Spleen (tissue), 11 donors: ENCODE measurements at regions not wholly inside any gene's neighbourhood (a gene's known extent, or its start where the extent isn't known, plus 50 kb on each side); places are given as distances from the start of the nearest gene placed in this dataset.

Source experiments
- DNase-seq: peaks from one replicate; pipeline ENCODE4 v3.0.0-alpha.2; 2020
- H3K27ac ChIP-seq, 8 donors: fragments of 200-600 bp; sonication (generic) in 7 of 8; 1 replicate in 4 of 8; 2 replicates in 4 of 8; pipeline versions ENCODE4 v1.5.0 to v1.8.0; 2016 to 2021; ENCODE audit warnings: inconsistent platforms in 4 of 8, mild to moderate bottlenecking in 4 of 8, moderate library complexity in 1 of 8
- H3K27me3 ChIP-seq, 7 donors: fragments of 200-600 bp; sonication (generic) in 6 of 7; replicated peaks in 1 of 7; 1 replicate in 4 of 7; 2 replicates in 3 of 7; pipeline versions ENCODE4 v1.5.0 to v1.8.0; 2016 to 2021; ENCODE audit warnings: inconsistent platforms in 3 of 7, mild to moderate bottlenecking in 1 of 7
- H3K36me3 ChIP-seq, 6 donors: fragments of 200-600 bp; sonication (generic) in 5 of 6; 1 replicate in 4 of 6; 2 replicates in 2 of 6; pipeline versions ENCODE4 v1.5.0 to v1.8.0; 2016 to 2021; ENCODE audit warnings: inconsistent platforms in 2 of 6
- H3K4me1 ChIP-seq, 6 donors: fragments of 200-600 bp; sonication (generic) in 5 of 6; 1 replicate in 3 of 6; 2 replicates in 3 of 6; pipeline versions ENCODE4 v1.5.0 to v1.8.0; 2016 to 2021; ENCODE audit warnings: inconsistent platforms in 3 of 6
- H3K4me3 ChIP-seq, 8 donors: fragments of 200-600 bp; sonication (generic) in 7 of 8; 1 replicate in 4 of 8; 2 replicates in 4 of 8; pipeline versions ENCODE4 v1.5.0 to v1.8.0; 2016 to 2021; ENCODE audit warnings: inconsistent platforms in 4 of 8, mild to moderate bottlenecking in 4 of 8, moderate library complexity in 2 of 8
- H3K9me3 ChIP-seq, 8 donors: fragments of 200-600 bp; sonication (generic) in 7 of 8; 1 replicate in 4 of 8; 2 replicates in 4 of 8; pipeline versions ENCODE4 v1.5.0 to v1.8.0; 2016 to 2021; ENCODE audit warnings: inconsistent platforms in 4 of 8
- POLR2A ChIP-seq, 3 donors: fragments of 450-650 bp; IDR thresholded peaks; one replicate each; pipeline ENCODE4 v1.5.1; 2017; ENCODE audit warnings: antibody characterized with exemption in 3 of 3, mild to moderate bottlenecking in 1 of 3
- POLR2AphosphoS5 ChIP-seq, 3 donors: sonication (generic); formaldehyde crosslinking; IDR thresholded peaks; one replicate each; pipeline ENCODE4 v1.5.1; 2017; ENCODE audit warnings: antibody characterized with exemption in 3 of 3
- WGBS, 5 donors: extraction: QIAGEN DNeasy Blood & Tissue Kit in 3 of 5; methylation state at CpG; one replicate each; pipeline versions ENCODE4 v1.1.5 to v1.1.7; 2013 to 2018; 5-methylcytosine and 5-hydroxymethylcytosine counted together
- intact Hi-C: fragments of 100-400 bp; cut with DNase I; formaldehyde crosslinking; loops from one replicate; pipeline ENCODE4 v1.15.0; 2023; ENCODE audit warnings: low total_unique reads
- TF ChIP-seq, protein P1 (sequence below), 11 experiments: fragments of 200-600 bp in 7 of 11; fragments of 450-650 bp in 4 of 11; sonication (generic) in 4 of 11; IDR thresholded peaks in 8 of 11; conservative IDR thresholded peaks in 3 of 11; 1 replicate in 7 of 11; 2 replicates in 4 of 11; pipeline versions ENCODE4 v1.4.0 to v1.8.0; 2016 to 2021; ENCODE audit warnings: antibody characterized with exemption in 11 of 11, inconsistent platforms in 4 of 11, mild to moderate bottlenecking in 1 of 11
- donor health status: healthy with polysubstance abuse.
- donor health status: DM: no; HTN: no; CAD: no; lungs with moderate emphysema.
- donor health status: DM: no; HTN: no; CAD: no.
- donor health status: Bipolar disorder and iron deficiency.
- donor health status: healthy.
- donor health status: DM: no; HTN: no; CAD: no.
- donor health status: DM: yes; HTN: yes; CAD: no.

DNA sequence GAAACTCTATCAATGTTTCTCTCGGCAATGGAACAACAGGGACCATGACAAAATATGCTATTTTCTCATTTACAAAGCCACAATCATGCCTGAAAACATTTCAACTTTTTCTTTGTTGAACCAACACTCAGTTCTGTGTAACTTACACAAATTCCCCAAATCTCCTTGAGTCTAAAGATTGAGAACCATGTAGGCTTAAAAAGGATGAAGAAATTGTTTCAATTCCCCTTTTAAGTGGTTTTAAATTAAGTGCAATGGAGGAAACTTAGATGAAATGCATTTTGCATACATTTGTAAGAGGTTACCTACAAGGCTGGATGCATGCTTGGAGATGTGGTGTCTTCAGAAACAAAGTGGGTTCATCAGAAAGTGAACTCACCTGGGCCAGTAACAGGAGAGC lies 566.4 kb upstream of the CDH11 start:
- no peak for DNase-seq
- H3K36me3 ChIP-seq = no peaks in the 10 kb centered on the region
- H3K27ac ChIP-seq = no peak overlapping the region
- H3K4me3 ChIP-seq = no peak overlapping the region
- TF ChIP-seq POLR2A (IDR thresholded peaks at IDR 0.05) (no peak), POLR2AphosphoS5 (IDR thresholded peaks at IDR 0.05) (no peak)
- TF ChIP-seq, protein P1, sequence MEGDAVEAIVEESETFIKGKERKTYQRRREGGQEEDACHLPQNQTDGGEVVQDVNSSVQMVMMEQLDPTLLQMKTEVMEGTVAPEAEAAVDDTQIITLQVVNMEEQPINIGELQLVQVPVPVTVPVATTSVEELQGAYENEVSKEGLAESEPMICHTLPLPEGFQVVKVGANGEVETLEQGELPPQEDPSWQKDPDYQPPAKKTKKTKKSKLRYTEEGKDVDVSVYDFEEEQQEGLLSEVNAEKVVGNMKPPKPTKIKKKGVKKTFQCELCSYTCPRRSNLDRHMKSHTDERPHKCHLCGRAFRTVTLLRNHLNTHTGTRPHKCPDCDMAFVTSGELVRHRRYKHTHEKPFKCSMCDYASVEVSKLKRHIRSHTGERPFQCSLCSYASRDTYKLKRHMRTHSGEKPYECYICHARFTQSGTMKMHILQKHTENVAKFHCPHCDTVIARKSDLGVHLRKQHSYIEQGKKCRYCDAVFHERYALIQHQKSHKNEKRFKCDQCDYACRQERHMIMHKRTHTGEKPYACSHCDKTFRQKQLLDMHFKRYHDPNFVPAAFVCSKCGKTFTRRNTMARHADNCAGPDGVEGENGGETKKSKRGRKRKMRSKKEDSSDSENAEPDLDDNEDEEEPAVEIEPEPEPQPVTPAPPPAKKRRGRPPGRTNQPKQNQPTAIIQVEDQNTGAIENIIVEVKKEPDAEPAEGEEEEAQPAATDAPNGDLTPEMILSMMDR (IDR thresholded peaks at IDR 0.05 in 8 of 11, conservative IDR thresholded peaks at IDR 0.05 in 3 of 11) = no peak
- peaks cover 0 to 13% (median 8%) of the 10 kb centered on the region in 8 donors for H3K9me3 ChIP-seq
- no peaks in the 10 kb centered on the region for H3K27me3 ChIP-seq
- WGBS, 5 donors = 77 to 92% (median 81%) methylated on average over 1 of the region's 1 CpG
- intact Hi-C loops = no loop called here
- H3K4me1 ChIP-seq = no peaks in the 10 kb centered on the region

DNA sequence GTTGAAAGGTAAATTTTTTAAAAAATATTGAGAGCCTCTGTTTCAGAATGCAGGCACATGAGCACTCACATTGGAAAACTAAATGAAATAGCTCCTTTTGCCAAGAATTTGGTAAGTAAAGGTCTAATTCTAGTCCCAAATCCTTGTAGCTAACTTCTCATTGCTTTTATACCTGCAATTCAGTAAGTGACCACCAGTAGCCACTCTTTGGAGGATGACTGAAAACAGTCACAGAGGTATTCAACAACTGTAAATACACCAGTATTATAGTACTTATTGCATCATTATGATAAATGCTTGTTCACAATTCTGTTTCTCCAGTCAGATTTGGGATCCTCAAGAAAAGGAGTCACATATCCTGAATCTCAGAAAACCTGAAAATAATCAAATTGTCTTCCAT lies 562.4 kb upstream of the CDH11 start:
- no peak for DNase-seq
- Histone ChIP-seq H3K4me3 (no peak overlapping the region), H3K36me3 (no peaks in the 10 kb centered on the region), H3K27me3 (no peaks in the 10 kb centered on the region), H3K9me3 (peaks cover 0 to 33% (median 8%) of the 10 kb centered on the region in 8 donors), H3K4me1 (no peaks in the 10 kb centered on the region), H3K27ac (no peak overlapping the region)
- TF ChIP-seq POLR2A (IDR thresholded peaks at IDR 0.05) = no peak
- TF ChIP-seq, protein P1 (IDR thresholded peaks at IDR 0.05 in 8 of 11, conservative IDR thresholded peaks at IDR 0.05 in 3 of 11) = no peak
- no peak for TF ChIP-seq POLR2AphosphoS5 (IDR thresholded peaks at IDR 0.05)
- intact Hi-C loops = no loop called here

DNA sequence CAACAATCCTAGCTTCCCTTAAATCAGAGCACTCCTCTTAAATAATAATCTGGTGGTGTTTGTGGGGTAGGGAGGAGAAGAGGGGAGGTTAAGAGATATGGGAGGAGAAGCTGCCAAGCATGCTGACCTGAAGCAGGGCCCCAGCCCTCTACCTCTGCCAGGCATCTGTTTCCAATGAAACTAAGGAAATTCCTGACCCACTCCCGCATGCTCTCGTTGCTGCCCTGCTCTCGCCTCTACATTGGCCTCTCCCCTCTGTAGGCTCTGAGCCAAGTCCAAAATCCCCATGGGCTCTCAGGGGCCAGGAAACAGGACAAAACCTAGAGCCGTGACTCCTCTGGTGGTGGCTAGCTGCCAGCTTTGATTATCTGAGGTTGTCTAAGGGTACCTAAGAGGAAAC lies 559.5 kb upstream of the CDH11 start:
- no peak overlapping the region for H3K27ac ChIP-seq
- no peak overlapping the region for H3K4me3 ChIP-seq
- no peak for DNase-seq
- peaks cover 0 to 33% (median 8%) of the 10 kb centered on the region in 8 donors for H3K9me3 ChIP-seq
- no peaks in the 10 kb centered on the region for H3K27me3 ChIP-seq
- H3K36me3 ChIP-seq = no peaks in the 10 kb centered on the region
- peaks cover 0 to 6% (median 0%) of the 10 kb centered on the region in 6 donors for H3K4me1 ChIP-seq
- TF ChIP-seq POLR2AphosphoS5 (IDR thresholded peaks at IDR 0.05) = no peak
- TF ChIP-seq POLR2A (IDR thresholded peaks at IDR 0.05) = no peak
- TF ChIP-seq, protein P1 (IDR thresholded peaks at IDR 0.05 in 8 of 11, conservative IDR thresholded peaks at IDR 0.05 in 3 of 11) = no peak
- intact Hi-C loops = no loop called here
- 54 to 73% (median 63%) methylated on average over 4 of the region's 4 CpGs for WGBS, 5 donors

DNA sequence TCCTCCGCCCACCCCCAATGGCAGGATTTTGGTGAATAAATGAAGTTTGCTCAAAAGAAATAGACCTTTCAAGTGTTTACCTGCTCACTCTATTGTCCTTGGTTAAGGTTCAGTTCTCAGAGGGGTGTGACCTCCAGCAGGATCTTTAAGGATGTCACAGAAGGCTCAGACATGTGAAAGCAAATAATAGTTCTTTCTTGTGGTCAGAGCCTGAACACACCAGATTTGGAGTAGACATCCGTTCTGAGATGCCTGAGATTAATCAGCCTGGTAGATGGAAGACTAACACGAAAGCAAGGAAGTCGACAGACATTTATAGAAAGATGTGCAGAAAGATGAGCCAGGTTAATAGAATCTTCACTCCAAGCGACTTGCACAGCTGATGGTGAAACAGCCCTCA lies 557.9 kb upstream of the CDH11 start:
- DNase-seq = no peak
- Histone ChIP-seq H3K36me3 (no peaks in the 10 kb centered on the region), H3K9me3 (peaks cover 0 to 33% (median 8%) of the 10 kb centered on the region in 8 donors), H3K4me3 (no peak overlapping the region), H3K27ac (no peak overlapping the region), H3K4me1 (peaks cover 0 to 6% (median 0%) of the 10 kb centered on the region in 6 donors), H3K27me3 (no peaks in the 10 kb centered on the region)
- TF ChIP-seq POLR2A (IDR thresholded peaks at IDR 0.05) (no peak), POLR2AphosphoS5 (IDR thresholded peaks at IDR 0.05) (no peak)
- WGBS, 5 donors = 73 to 81% (median 77%) methylated on average over 5 of the region's 5 CpGs
- intact Hi-C loops = no loop called here

DNA sequence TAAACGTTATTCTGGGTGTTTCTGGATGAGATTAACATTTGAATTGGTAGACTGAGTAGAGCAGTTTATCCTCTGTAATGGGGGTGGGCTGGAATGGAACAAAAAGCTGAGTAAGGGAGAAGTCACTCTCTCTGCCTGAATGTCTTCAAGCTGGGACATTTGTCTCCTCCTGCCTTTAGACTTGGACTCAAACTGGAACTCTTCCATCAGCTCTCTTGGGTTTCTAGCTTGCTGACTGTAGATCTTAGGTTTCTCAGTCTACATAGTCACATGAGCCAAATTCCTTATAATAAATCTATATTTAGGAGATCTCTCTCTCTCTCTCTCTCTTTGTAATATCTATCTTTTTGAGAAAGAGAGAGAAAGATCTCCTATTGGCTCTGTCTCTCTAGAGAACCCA lies 553.3 kb upstream of the CDH11 start:
- H3K27ac ChIP-seq = no peak overlapping the region

More for the DNA sequence above, 553.3 kb upstream of the CDH11 start:
- WGBS, 5 donors = 49 to 70% (median 60%) methylated on average over 1 of the region's 1 CpG
- Histone ChIP-seq H3K36me3 (no peaks in the 10 kb centered on the region), H3K4me1 (peaks cover 0 to 12% (median 6%) of the 10 kb centered on the region in 6 donors), H3K9me3 (peaks cover 0 to 4% (median 0%) of the 10 kb centered on the region in 8 donors), H3K27me3 (no peaks in the 10 kb centered on the region), H3K4me3 (no peak overlapping the region)
- intact Hi-C loops = no loop called here
- no peak for DNase-seq
- TF ChIP-seq, protein P1 (IDR thresholded peaks at IDR 0.05 in 8 of 11, conservative IDR thresholded peaks at IDR 0.05 in 3 of 11) = no peak
